ENCODE measurements at regions not wholly inside any gene's neighbourhood (a gene's known extent, or its start where the extent isn't known, plus 50 kb on each side); places are given as distances from the start of the nearest gene placed in this dataset.

DNA sequence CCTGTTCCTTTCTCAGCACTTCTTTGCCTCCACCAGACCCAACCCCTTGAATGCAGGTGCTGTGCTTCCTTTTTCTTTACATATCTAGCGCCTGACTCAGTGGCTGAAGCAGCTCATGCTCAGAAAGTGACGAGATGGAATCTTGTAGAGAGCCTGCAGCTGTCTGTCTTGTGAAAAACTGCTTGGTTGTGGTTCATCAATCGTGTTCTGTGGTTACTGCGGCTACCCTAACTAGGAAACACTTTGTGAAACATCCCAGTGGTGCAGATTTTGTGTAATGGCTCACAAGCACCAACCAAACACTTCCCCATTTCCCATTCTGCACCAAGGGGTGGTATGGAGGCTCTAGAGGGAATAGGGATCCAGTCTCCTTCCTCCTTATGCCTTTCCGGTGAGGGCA, 307.2 kb upstream of the MMADHC start:
- TF ChIP-seq CTCF (conservative IDR thresholded peaks at IDR 0.05) (no peak), ZFX (IDR thresholded peaks at IDR 0.05) (no peak)

All from C4-2B (cell line).